SJSA1 (cell line): ENCODE measurements at regions not wholly inside any gene's neighbourhood (a gene's known extent, or its start where the extent isn't known, plus 50 kb on each side); places are given as distances from the start of the nearest gene placed in this dataset.

Experiments used
- DNase-seq, 2 experiments: peaks; one replicate each; pipeline ENCODE4 v3.0.0-alpha.2; 2015 to 2020; ENCODE audit warnings: low spot score in 2 of 2, low read depth in 1 of 2
- H3K27ac ChIP-seq: fragments of 250-450 bp; sonication (Bioruptor Pico); 2 replicates; pipeline ENCODE4 v1.5.1; 2020; ENCODE audit warnings: mild to moderate bottlenecking, moderate library complexity
- H3K27me3 ChIP-seq: fragments of 250-450 bp; sonication (Bioruptor Pico); replicated peaks from 2 replicates; pipeline ENCODE4 v1.5.1; 2020; ENCODE audit warnings: mild to moderate bottlenecking, moderate library complexity
- H3K36me3 ChIP-seq: fragments of 250-450 bp; sonication (Bioruptor Pico); 2 replicates; pipeline ENCODE4 v1.5.1; 2020; ENCODE audit warnings: mild to moderate bottlenecking
- H3K4me1 ChIP-seq: fragments of 250-450 bp; sonication (Bioruptor Pico); replicated peaks from 2 replicates; pipeline ENCODE4 v1.6.1; 2021; ENCODE audit warnings: mild to moderate bottlenecking
- H3K4me3 ChIP-seq: fragments of 250-450 bp; sonication (Bioruptor Pico); 2 replicates; pipeline ENCODE4 v1.5.1; 2020; ENCODE audit warnings: mild to moderate bottlenecking
- H3K9me3 ChIP-seq: fragments of 250-450 bp; sonication (Bioruptor Pico); replicated peaks from 2 replicates; pipeline ENCODE4 v1.5.1; 2020; ENCODE audit warnings: mild to moderate bottlenecking

- peak overlapping the region; percentile 47 for H3K27ac ChIP-seq
- H3K4me3 ChIP-seq: no peak overlapping the region
- peak in 1 of 2 experiments; percentile 68 for DNase-seq
- H3K4me1 ChIP-seq: peaks cover 34% of the 10 kb centered on the region
- H3K9me3 ChIP-seq: no peaks in the 10 kb centered on the region
- H3K27me3 ChIP-seq: no peaks in the 10 kb centered on the region
- no peaks in the 10 kb centered on the region for H3K36me3 ChIP-seq
Observed at GRCh38 chr7:17524746-17525145, 226.3 kb downstream of the AHR start.

DNA sequence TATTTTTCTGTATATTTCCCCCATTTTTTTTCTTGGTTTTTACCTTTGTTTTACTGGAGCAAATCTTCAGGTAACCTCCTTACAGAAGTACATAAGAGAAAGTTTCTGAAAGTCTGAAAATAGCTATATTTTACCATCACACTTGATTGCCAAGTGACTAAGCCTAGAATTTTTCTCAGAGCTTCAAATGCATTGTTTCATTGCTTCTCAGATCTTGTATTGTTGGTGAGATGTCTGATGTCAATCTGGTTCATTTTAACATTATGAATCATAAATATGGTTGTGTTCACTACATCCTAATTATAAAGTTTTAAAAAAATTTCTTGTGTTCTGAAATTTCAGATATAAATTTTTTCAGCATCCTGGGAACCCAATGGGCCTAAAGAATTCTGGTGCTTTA, 228.2 kb downstream of the AHR start:
- H3K36me3 ChIP-seq: no peaks in the 10 kb centered on the region
- H3K9me3 ChIP-seq: no peaks in the 10 kb centered on the region
- no peak for DNase-seq
- peaks cover 24% of the 10 kb centered on the region for H3K4me1 ChIP-seq
- no peak overlapping the region for H3K4me3 ChIP-seq
- H3K27ac ChIP-seq: no peak overlapping the region
- H3K27me3 ChIP-seq: no peaks in the 10 kb centered on the region

DNA sequence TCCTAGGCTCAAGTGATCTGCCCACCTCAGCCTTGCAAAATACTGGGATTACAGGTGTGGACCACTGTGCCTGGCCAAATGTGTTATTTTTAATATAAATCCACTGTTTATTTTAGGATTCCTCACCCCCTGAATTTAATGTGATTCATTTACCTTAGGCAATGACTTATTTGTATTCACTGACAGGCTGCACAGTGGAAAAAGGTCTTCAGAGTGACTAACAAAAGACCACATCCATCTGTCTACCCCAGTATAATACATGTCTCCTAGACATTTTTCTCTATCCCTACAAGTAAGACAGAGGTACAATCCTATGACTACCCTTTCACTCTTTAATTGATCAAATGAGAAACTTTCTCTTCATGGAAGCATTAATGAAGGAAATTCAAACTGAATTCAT, 230.2 kb downstream of the AHR start:
- H3K27ac ChIP-seq: no peak overlapping the region

GRCh38 chr7:17530244-17530643, 231.8 kb downstream of the AHR start:
- H3K4me1 ChIP-seq: peaks cover 15% of the 10 kb centered on the region
- DNase-seq: no peak

More for the DNA sequence above, 230.2 kb downstream of the AHR start:
- H3K9me3 ChIP-seq: no peaks in the 10 kb centered on the region
- H3K4me1 ChIP-seq: peaks cover 31% of the 10 kb centered on the region
- no peak for DNase-seq
- H3K4me3 ChIP-seq: no peak overlapping the region
- H3K27me3 ChIP-seq: no peaks in the 10 kb centered on the region
- H3K36me3 ChIP-seq: no peaks in the 10 kb centered on the region

DNA sequence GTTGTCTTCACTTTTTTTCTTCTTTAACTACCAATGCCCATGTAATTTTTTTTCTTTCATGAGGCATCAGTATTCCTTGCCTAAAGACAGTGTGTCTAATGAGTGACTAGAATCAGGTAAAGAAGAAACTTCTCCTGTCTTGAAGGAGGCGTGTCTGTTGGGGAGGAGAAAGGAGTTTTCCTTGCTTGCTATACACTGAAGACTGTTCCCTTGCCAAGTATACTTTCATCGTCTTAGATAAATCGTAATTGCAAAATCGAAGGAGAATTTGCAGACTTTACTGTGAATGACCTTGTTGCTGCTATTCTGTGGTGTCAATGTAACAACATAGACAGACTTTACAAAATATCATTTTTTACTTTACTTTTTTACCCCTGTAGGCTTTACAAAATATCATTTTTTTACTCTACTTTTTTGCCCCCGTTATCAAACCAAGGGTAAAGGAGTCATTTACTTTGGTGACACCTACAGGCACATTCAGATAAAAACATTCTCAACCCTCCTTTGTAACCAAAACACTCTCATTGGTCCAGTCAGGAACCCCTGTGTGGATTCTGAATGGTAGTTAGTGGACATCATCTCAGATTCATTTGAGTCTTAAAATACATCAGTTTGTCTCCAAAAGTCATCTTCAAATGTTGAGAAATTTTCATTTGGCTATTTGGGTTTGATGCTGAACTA, 232.4 kb downstream of the AHR start:
- DNase-seq: no peak
- Histone ChIP-seq H3K27me3 (no peaks in the 10 kb centered on the region), H3K27ac (no peak overlapping the region), H3K9me3 (no peaks in the 10 kb centered on the region), H3K36me3 (no peaks in the 10 kb centered on the region), H3K4me3 (no peak overlapping the region), H3K4me1 (peaks cover 15% of the 10 kb centered on the region)

More at GRCh38 chr7:17530244-17530643, 231.8 kb downstream of the AHR start:
- Histone ChIP-seq H3K4me3 (no peak overlapping the region), H3K27me3 (no peaks in the 10 kb centered on the region), H3K27ac (no peak overlapping the region), H3K9me3 (no peaks in the 10 kb centered on the region), H3K36me3 (no peaks in the 10 kb centered on the region)

GRCh38 chr7:17532861-17533404, 234.5 kb downstream of the AHR start:
- Histone ChIP-seq H3K4me1 (peaks cover 15% of the 10 kb centered on the region), H3K9me3 (no peaks in the 10 kb centered on the region), H3K4me3 (no peak overlapping the region), H3K27ac (peak overlapping the region; percentile 55), H3K36me3 (no peaks in the 10 kb centered on the region), H3K27me3 (no peaks in the 10 kb centered on the region)
- peak; percentile 68 to 75 for DNase-seq

DNA sequence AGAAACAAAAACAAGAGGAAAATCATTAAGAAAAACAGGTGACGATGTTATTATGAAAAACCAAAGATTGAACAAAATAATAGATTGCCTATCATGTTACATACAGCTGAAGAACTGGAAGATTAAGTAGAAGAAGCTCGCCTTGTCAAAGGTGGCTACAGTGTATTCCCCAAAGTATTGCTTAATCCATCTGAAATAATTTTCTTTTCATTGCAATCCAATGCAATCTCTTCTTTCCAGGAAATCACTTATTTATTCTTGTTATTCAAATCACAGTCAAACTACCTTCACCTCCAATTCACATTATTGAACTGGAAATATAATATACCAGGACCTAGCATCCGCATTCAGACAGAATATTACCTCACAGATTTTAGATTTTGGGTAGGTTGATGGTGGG, 235.9 kb downstream of the AHR start:
- Histone ChIP-seq H3K27ac (no peak overlapping the region), H3K27me3 (no peaks in the 10 kb centered on the region), H3K9me3 (no peaks in the 10 kb centered on the region), H3K4me1 (peaks cover 15% of the 10 kb centered on the region), H3K4me3 (no peak overlapping the region), H3K36me3 (no peaks in the 10 kb centered on the region)
- DNase-seq: no peak

GRCh38 chr7:17535776-17536175, 237.3 kb downstream of the AHR start:
- no peak for DNase-seq
- no peaks in the 10 kb centered on the region for H3K9me3 ChIP-seq
- no peaks in the 10 kb centered on the region for H3K36me3 ChIP-seq
- H3K4me3 ChIP-seq: no peak overlapping the region
- H3K4me1 ChIP-seq: peaks cover 22% of the 10 kb centered on the region
- H3K27me3 ChIP-seq: no peaks in the 10 kb centered on the region
- no peak overlapping the region for H3K27ac ChIP-seq

DNA sequence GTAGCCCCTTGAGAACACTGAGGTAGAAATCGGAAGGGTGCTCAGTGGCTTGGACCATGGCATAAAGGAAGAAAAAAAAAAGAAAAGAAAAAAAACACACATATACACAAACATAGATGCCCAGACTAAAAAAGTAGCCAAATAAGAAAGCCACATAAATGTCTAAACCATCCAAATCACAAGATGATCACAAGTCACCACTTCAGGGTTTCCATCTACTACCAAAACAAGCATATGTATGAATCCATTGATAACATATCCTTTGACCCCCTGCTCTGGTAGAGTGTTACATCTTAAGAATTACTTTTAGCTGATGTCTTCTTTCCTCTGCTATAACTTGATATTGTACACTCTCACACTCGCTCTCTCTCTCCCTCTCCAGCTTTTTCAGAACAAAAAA, 245.9 kb downstream of the AHR start:
- H3K9me3 ChIP-seq: no peaks in the 10 kb centered on the region

DNA sequence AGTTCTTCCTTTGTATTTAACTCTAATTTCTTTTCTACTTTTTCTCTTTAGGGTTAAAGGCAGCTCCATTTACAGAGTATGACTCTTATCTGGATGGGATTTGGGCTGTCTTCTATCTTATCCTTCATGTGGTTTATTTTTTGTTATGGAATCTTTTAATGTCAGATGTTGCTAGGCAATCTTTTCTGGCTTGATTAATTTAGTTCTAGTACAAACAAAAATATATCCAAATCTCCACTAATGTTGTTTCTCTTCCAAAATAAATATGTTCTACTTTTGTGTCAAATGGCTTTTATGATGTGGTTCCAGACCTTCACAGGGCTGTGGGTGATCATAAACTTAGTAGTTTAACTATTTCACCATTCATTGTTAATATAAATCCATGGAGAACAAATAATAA, 246.9 kb downstream of the AHR start:
- Histone ChIP-seq H3K27ac (no peak overlapping the region), H3K4me3 (no peak overlapping the region), H3K9me3 (no peaks in the 10 kb centered on the region), H3K27me3 (no peaks in the 10 kb centered on the region), H3K36me3 (no peaks in the 10 kb centered on the region), H3K4me1 (peaks cover 20% of the 10 kb centered on the region)
- no peak for DNase-seq

More for the DNA sequence above, 245.9 kb downstream of the AHR start:
- H3K27ac ChIP-seq: no peak overlapping the region
- DNase-seq: no peak
- H3K4me3 ChIP-seq: no peak overlapping the region
- no peaks in the 10 kb centered on the region for H3K27me3 ChIP-seq
- H3K4me1 ChIP-seq: peaks cover 24% of the 10 kb centered on the region
- no peaks in the 10 kb centered on the region for H3K36me3 ChIP-seq

DNA sequence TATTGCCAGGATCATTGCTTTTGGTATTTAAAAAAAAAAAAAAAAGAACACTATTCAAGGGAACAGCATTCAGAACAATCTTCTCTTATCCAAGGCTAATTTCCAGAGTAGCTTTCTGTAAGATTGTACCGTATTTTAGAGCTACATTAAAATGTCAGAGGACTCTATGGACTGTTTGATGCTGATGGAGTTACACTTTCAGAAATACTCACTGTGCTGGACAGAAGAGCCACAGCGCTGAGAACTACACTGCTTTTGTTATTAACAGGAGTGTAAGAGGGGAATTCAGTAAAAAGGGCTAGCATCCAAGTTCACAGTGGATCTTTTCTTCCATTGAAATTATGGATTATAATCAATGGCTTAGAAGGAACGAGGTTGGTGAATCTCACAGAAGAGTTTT, 247.7 kb downstream of the AHR start:
- Histone ChIP-seq H3K36me3 (no peaks in the 10 kb centered on the region), H3K9me3 (no peaks in the 10 kb centered on the region), H3K4me1 (peaks cover 17% of the 10 kb centered on the region), H3K27me3 (no peaks in the 10 kb centered on the region), H3K27ac (no peak overlapping the region), H3K4me3 (no peak overlapping the region)
- no peak for DNase-seq

DNA sequence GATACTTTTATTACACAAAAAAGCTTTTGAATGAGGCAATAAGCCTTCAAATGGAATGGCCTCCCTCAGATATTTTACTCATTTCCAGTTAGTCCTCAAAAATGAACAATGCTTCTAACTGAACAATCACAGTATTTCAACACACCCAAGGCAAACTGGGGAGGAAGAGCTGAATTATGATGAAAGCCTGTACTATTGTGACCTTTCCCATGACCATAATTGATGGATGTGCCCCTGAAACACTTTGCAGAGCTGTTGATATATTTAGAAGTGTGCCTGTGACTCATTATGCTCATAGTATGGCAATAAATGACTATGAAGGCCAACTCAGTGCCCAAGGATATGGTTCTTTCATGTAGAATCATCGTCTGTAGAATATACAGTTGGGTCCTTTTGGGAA, 248.1 kb downstream of the AHR start:
- no peak for DNase-seq
- Histone ChIP-seq H3K27ac (no peak overlapping the region), H3K27me3 (no peaks in the 10 kb centered on the region), H3K9me3 (no peaks in the 10 kb centered on the region), H3K4me1 (peaks cover 16% of the 10 kb centered on the region), H3K4me3 (no peak overlapping the region), H3K36me3 (no peaks in the 10 kb centered on the region)

GRCh38 chr7:17548014-17548653, 249.7 kb downstream of the AHR start:
- H3K4me1 ChIP-seq: peaks cover under 1% of the 10 kb centered on the region
- H3K27me3 ChIP-seq: no peaks in the 10 kb centered on the region
- no peaks in the 10 kb centered on the region for H3K36me3 ChIP-seq
- no peak overlapping the region for H3K27ac ChIP-seq
- no peak for DNase-seq
- H3K9me3 ChIP-seq: no peaks in the 10 kb centered on the region
- H3K4me3 ChIP-seq: no peak overlapping the region

- DNase-seq: no peak
- H3K4me3 ChIP-seq: no peak overlapping the region
- no peaks in the 10 kb centered on the region for H3K27me3 ChIP-seq
- no peaks in the 10 kb centered on the region for H3K36me3 ChIP-seq
- no peak overlapping the region for H3K27ac ChIP-seq
- H3K9me3 ChIP-seq: no peaks in the 10 kb centered on the region
- no peaks in the 10 kb centered on the region for H3K4me1 ChIP-seq
Observed at GRCh38 chr7:17549406-17549805, 251.0 kb downstream of the AHR start.
